NCI-H460 (cell line): ENCODE measurements at regions not wholly inside any gene's neighbourhood (a gene's known extent, or its start where the extent isn't known, plus 50 kb on each side); places are given as distances from the start of the nearest gene placed in this dataset.
"Not testable (repeated sequence)": the region's sequence is repeated elsewhere in the genome, so short reads cannot be mapped to it uniquely, and the experiment has no call there.

Experiments
- DNase-seq: peaks from one replicate; pipeline ENCODE4 v3.0.0-alpha.2; 2016; ENCODE audit warnings: low read depth; ENCODE audit errors: extremely low read depth

DNA sequence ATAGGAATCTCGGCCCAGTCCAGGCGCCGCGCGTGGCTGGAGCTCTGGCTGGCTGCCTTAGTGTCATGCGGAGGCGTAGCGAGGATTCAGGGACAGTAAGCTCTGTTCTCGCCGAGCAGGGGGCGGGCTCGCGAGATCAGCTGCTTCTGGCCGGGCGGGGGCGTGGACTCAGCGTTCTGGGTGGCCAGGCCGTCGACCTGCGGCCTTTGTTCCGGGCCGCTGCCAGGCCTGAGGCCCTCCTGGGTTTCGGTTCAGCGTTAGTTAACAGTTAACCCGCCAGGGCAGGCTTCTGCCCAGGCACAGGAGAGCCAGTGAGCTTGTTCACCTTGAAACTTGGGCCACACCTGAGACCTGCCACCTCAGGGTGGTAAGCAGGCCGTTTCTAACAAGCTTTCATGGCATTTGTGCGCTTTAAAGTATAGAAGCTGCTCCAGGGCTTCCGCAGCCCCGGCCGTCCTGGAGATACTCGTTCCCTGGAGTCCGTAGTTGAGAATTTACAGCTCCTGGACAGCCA is 332.2 kb upstream of the SGCG start:
- DNase-seq = no peak

DNA sequence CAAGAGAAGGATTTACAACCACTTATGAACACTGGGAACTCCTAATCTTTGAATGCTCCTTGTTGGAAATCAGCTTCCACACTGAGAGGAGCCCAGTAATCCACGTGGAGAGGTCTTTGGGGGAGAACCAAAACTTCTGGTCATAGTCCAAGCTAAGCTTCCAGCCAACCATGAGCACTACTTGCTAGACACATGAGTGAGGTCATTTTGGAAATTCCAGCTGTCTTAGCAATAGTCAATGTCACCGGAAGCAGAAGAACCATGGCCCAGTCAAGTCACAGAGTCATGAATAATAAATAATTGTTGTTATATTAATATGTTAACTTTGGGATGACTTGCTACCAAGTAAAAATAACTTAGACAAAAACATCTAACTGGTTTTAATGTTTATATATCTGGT is 324.9 kb upstream of the SGCG start:
- no peak for DNase-seq

DNA sequence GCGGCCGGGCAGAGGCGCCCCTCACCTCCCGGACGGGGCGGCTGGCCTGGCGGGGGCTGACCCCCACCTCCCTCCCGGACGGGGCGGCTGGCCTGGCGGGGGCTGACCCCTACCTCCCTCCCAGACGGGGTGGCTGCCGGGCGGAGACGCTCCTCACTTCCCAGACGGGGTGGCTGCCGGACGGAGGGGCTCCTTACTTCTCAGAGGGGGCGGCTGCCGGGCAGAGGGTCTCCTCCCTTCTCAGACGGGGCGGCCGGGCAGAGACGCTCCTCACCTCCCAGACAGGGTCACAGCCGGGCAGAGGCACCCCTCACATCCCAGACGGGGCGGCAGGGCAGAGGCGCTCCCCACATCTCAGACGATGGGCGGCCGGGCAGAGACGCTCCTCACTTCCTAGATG is 321.8 kb upstream of the SGCG start:
- not testable (repeated sequence) for DNase-seq

DNA sequence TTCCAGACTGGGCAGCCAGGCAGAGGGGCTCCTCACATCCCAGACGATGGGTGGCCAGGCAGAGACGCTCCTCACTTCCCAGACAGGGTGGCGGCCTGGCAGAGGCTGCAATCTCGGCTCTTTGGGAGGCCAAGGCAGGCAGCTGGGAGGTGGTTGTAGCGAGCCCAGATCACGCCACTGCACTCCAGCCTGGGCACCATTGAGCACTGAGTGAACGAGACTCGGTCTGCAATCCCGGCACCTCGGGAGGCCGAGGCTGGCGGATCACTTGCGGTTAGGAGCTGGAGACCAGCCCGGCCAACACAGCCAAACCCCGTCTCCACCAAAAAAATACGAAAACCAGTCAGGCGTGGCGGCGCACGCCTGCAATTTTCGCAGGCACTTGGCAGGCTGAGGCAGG is 321.4 kb upstream of the SGCG start:
- DNase-seq = not testable (repeated sequence)

DNA sequence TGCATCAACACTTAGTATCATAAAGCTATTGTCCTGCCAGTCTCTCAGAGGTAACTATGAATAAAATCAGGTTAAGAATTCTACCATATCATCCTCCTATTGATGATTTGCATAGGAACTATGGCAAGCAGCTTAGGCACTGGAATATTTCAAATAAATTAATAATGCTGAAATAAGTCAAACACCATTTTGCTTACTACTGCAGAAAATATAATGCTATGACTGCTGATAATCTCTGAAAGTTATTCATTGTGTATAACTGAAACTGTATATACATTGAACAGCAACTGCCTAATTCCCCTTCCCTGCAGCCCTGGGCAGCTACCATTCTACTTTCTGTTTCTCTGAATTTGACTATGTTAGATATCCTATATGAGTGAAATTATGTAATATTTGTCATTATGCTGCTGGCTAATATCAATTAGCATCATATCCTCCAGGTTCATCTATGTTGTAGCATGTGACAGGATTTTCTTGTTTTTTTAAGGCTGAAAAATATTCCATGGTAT is 318.8 kb upstream of the SGCG start:
- no peak for DNase-seq

DNA sequence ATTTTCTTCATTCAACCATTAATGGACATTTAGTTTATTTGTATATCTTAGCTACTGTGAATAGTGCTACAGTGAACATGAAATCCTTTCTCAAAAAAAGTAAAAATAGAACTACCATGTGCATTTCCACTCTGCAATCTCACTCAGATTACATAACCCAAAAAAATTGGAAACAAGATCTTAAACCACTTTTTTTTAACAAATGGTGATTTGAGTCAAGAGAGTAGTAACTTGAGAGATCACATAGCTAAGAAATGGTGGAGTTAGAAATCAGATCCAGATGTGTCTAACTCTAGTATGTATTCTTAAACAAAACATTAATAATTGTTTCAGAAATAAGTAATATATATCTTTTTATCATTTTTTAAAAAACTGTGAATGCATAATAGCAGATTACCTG is 318.3 kb upstream of the SGCG start:
- DNase-seq = no peak

DNA sequence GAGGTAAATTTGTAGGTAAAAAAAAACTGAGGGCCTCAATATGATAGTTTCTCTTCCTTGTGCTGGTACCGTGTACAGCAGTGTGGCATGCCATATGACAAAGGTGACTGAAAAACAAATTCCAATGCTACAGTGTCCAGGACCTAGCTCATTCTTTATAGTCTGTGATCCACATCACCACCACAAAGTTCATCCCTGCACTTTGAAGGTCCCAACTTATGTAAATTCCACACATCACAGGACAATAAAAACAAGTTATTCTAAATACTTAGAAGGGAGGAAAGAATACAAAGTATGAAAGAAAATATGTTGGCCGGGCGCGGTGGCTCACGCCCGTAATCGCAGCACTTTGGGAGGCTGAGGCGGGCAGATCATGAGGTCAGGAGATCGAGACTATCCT is 314.6 kb upstream of the SGCG start:
- DNase-seq = no peak

DNA sequence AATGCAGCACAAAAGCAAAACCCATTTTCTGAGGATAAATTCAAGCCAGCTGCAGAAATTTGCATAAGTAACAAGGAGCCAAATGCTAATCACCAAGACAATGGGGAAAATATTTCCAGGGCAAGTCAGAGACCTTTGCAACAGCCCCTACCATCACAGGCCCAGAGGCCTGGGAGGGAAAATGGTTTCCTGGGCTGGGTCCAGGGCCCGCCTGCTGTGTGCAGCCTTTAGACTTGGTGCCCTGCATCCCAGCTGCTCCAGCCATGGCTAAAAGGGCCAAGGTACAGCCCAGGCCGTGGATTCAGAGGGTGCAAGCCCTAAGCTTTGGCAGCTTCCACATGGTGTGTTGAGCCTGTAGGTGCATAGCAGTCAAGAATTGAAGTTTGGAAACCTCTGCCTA is 309.5 kb upstream of the SGCG start:
- DNase-seq = no peak

DNA sequence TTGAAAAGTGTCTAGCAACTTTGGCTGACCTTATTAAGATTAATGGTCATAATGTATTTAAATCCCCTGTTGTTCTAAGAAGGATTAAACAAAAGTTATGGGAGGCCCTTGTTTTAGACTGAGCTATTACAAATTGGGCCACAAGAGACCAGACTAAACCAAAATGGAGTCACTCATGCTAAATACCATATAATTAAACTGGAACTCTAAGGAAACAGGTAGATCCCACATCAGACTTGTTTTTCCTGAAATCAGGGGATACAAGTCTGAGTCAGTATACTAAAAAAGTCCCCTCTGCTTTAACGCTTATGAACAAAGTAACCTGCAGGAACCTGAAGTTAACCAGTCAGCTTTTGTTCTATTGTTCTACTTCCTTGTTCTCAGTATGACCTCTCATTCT is 305.9 kb upstream of the SGCG start:
- no peak for DNase-seq

DNA sequence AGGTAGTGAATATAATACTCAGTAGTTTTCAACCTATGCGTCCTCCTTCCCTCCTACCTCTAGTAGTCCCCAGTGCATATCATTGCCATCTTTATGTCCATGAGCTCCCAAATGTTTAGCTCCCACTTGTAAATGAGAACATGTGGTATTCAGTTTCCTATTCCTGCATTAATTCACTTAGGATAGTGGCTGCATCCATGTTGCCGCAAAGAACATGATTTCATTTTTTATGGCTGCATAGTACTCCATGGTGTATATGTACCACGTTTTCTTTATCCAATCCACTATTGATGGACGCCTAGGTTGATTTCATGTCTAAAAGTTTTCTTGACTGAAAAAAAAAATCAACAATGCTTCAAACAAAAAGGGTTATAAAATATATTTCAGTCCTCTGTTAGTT is 303.4 kb upstream of the SGCG start:
- no peak for DNase-seq

DNA sequence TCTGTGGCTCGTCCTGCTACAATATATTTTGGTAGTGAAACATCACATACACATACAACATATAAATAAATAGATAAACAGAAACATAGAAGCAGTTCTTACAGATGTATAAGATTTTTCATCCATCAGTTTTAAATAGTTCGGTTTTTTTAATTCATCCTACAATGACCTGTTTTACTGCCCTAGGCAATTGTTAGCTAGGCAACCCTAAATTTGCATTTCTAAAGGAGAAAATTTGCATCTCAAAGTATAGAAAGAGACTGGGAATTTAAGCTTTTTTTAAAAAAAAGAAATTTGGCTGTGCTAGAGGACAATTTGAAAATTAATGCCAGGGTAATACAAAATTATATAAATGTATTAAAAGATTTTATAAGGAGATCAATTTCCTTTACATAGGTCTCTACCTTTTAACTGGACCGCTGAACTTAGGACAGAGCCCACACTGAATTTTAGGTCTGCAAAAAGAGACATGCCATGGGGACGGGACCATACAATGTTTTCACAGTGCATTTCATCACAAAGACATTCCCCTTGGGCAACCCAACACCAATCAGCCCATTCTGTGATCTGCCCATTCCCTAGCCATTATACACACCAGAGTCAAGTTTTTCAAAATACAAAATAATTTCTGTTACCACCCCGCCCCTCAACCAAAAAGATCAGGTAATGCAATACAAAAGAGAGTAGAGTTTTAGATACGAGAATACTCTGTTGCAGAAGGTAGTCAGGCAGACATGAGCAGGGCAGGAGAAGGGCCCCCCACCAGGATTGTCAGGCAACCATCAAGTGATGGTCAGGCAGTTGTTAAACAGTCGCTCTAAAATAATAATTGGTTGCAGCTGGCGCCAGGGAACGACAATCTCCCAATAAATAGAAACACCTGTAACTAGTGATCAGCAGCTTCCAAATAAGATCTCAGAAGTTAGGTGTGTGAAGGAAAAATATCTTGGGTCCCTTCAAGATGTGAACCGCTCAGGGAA is 299.7 kb upstream of the SGCG start:
- DNase-seq = no peak

DNA sequence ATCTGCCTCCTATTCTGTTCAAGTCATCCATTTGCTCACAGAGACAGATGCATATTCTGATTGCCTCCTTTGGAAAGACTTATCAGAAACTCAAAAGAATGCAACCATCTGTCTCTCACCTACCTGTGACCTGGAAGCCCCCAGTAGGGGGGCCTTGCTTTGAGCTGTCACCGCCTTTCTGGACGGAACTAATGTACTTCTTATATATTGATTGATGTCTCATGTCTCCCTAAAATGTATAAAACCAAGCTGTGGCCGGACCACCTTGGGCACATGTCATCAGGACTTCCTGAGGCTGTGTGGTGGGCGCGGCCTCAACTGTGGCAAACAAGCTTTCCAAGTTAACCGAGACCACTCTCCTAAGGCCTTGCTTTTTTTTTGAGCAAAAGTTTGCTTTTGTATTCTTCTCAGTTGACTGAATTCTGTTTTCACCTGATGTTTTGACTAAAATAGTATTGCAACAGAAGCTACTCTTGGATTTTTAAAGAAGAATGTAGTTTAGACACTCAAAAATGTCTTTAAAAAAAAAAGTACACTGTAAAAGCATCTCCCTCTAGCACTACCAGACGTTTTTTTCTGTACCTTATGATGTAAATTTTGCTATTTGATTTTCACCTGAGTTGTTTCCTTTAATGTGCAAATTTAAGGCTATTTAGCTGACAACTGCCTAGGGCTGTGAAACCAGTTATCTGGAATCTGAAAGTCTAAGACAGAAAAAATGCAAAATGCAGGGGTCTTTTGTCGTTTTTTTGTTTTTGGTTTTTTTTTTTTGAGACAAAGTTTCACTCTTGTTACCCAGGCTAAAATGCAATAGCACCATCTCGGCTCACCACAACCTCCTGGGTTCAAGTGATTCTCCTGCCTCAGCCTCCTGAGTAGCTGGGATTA is 298.8 kb upstream of the SGCG start:
- DNase-seq = not testable (repeated sequence)

DNA sequence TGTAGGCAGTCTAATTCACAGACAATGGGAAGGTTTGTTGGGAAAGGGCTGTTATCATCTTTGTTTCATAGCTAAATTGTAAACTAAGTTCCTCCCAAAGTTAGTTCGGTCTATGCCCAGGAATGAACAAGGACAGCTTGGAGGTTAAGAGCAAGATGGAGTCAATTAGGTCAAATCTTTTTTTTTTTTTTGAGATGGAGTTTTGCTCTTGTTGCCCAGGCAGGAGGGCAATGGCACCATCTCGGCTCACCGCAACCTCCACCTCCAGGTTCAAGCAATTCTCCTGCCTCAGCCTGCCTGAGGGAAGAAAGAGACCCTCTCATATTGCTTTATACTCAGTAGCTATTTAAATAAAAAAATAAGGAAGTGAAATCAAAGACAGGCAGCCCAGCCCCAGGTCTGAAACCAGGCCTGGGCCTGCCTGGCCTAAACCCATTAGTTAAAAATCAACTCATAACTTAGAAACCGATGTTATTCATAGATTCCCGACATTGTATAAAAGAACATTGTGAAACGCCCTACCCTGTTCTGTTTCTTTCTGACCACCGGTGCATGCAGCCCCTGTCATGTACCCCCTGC is 297.4 kb upstream of the SGCG start:
- no peak for DNase-seq

DNA sequence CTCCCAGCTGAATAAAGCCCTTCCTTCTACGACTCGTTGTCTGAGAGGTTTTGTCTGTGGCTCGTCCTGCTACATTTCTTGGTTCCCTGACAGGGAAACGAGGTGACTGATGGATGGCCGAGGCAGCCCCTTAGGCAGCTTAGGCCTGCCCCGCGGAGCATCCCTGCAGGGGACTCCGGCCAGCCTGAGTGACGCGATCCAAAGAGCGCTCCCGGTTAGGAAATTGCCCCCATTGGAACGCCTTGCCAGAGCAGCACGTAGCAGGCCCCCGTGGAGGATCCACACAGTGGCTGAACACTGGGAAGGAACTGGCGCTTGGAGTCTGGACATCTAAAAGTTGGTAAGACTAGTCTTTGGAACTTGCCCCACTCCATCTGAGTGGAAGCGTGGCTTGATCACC is 296.8 kb upstream of the SGCG start:
- DNase-seq = no peak

DNA sequence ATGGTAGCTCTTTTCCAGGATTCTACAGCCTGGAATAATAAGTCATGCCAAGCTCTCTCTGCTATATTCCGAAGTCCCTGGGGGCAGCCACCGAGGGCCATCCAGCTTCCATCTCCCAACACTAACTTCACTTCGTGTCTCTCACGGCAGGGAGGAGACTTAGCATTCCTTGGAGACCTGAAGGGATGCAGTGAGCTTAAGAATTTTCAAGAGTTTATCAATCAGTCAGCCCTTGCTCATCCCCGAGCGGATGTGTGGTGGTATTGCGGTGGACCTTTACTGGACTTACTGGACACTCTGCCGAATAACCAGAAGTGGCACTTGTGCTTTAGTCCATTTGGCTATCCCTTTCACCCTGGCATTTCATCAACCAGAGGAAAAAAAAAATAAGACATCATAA is 294.7 kb upstream of the SGCG start:
- DNase-seq = not testable (repeated sequence)

DNA sequence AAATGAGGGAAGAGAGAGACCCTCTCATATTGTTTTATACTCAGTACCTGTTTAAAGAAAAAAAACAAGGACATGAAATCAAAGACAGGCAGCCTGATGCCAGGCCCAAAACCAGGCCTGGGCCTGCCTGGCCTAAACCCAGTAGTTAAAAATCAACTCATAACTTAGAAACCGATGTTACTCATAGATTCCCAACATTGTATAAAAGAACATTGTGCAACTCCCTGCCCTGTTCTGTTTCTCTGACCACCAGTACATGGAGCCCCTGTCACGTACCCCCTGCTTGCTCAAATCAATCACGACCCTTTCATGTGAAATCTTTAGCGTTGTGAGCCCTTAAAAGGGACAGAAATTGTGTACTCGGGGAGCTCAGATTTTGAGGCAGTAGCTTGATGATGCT is 291.4 kb upstream of the SGCG start:
- not testable (repeated sequence) for DNase-seq

DNA sequence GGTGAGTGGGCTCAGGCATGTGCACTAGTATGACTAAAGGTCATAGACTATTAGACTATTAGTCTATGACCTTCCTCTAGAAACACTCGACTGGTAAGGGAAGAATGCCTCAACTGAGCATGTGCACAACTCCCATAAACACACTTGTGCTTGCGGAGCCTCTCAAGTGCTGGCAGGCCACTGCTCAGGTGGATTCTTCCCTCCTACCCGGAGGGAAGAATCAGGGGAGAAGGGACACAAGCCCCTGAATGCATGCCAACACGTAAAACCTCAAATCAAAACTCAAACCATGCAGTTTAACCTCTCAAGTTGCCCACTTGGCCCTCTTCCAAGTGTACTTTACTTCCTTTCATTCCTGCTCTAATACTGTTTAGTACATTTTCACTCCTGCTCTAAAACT is 287.6 kb upstream of the SGCG start:
- no peak for DNase-seq

DNA sequence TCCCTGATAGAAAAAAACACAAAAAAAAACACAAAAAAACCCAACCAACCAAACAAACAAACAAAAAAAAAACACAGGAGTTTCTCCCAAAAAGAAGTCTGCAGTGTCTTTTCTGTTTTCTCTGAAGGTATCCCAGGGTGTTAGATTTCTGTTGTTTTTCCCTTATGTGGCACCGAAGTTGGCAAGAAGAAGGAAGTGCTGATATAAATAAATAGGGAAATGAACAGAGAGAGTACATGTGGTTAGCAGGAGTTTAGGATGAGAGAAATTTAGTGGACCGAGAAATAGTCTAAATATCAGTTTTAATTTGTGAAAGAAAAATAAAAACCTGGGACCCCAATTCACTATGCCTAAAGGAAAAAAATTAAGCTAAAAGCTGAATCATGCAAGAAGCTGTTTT is 287.0 kb upstream of the SGCG start:
- no peak for DNase-seq

DNA sequence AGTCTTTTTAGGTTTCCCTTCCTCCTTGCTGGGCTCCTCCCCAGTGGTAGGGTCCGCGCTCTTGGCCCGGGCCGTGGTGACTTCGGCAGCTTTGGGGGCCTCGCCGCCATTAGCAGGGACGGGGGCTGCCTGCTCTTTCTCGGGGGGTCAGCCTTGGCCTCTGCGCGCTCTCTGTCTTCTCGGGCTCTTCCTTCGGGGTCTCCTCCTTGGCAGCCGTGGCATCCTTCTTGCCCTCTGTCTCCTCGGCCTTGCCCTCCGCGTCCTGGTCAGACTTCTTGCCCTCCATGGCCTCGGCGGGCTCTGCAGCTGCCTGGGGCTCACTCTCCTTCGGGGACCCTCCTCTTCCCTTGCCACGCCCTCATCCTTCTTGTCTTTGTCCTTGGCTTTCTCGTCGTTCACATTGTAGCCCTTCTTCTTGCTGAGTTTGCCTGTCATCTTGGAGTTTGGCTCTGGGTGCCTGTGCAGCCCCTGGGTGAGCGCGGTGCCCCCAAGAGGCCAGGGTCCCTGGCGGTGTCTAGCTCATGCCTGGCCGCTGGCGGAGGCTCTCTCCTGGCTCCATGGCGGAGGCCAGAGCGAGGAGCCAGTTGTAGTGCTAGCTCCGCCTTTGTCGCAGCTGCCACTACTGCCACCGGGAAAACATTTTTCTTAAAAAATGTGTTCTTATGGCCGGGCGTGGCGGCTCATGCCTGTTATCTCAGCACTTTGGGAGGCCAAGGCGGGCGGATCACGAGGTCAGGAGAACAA is 283.0 kb upstream of the SGCG start:
- no peak for DNase-seq

DNA sequence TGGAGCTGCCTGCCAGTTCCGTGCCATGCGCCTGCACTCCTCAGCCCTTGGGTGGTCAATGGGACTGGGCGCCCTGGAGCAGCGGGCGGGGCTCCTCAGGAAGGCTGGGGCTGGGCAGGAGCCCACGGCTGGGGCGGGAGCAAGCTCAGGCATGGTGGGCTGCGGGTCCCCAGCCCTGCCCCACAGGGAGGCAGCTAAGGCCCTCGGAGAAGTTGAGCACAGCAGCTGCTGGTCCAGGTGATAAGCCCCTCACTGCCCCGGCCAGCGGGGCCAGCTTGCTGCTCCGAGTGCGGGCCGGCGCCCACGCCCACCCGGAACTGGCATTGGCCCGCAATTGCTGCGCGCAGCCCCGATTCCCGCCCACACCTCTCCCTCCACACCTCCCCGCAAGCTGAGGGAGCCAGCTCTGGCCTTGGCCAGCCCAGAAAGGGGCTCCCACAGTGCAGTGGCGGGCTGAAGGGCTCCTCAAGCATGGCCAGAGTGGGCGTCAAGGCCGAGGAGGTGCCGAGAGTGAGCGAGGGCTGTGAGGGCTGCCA is 280.3 kb upstream of the SGCG start:
- DNase-seq = not testable (repeated sequence)
